Activated CD8-positive, alpha-beta T cell treated with anti-CD3 and anti-CD28 coated beads for 36 hours (primary cell): ENCODE measurements at regions not wholly inside any gene's neighbourhood (a gene's known extent, or its start where the extent isn't known, plus 50 kb on each side); places are given as distances from the start of the nearest gene placed in this dataset.

ENCODE experiments used
- ATAC-seq: fragments of 200-7000 bp; cut with Tn5 transposase; one replicate; pipeline ENCODE4 v1.10.0; 2021; ENCODE audit warnings: mild to moderate bottlenecking, moderate library complexity
- CTCF ChIA-PET: fragments of 350-600 bp; sonication (Branson Sonifier 250); formaldehyde crosslinking; loops from one replicate; lab custom pipeline; 2021; ENCODE audit warnings: antibody characterized with exemption; lab: Charles Lee
- POLR2A ChIA-PET: fragments of 350-600 bp; sonication (Branson Sonifier 250); formaldehyde crosslinking; loops from one replicate; lab custom pipeline; 2021; ENCODE audit warnings: antibody characterized with exemption; lab: Charles Lee
- DNase-seq: peaks from one replicate; pipeline ENCODE4 v3.0.0-alpha.2; 2020
- H3K27ac Mint-ChIP-seq: one replicate; pipeline ENCODE4 v1.8.0; 2021; ENCODE audit warnings: mild to moderate bottlenecking, mixed read lengths
- H3K27me3 Mint-ChIP-seq: one replicate; pipeline ENCODE4 v1.8.0; 2021; ENCODE audit warnings: mixed read lengths
- H3K36me3 Mint-ChIP-seq: one replicate; pipeline ENCODE4 v1.8.0; 2021; ENCODE audit warnings: low read depth, mixed read lengths
- H3K4me1 Mint-ChIP-seq: one replicate; pipeline ENCODE4 v1.8.0; 2021; ENCODE audit warnings: low read depth, mixed read lengths
- H3K4me3 Mint-ChIP-seq: one replicate; pipeline ENCODE4 v1.8.0; 2021; ENCODE audit warnings: mild to moderate bottlenecking, moderate library complexity, mixed read lengths
- H3K9me3 Mint-ChIP-seq: one replicate; pipeline ENCODE4 v1.8.0; 2021; ENCODE audit warnings: mixed read lengths
- intact Hi-C: fragments of 100-400 bp; cut with micrococcal nuclease; formaldehyde crosslinking; loops from one replicate; pipeline ENCODE4 v1.10.0; 2022
- TF ChIP-seq, protein P1 (sequence below): fragments of 200-600 bp; IDR thresholded peaks from one replicate; pipeline ENCODE4 v1.8.0; 2022; ENCODE audit warnings: antibody characterized with exemption, mild to moderate bottlenecking

DNA sequence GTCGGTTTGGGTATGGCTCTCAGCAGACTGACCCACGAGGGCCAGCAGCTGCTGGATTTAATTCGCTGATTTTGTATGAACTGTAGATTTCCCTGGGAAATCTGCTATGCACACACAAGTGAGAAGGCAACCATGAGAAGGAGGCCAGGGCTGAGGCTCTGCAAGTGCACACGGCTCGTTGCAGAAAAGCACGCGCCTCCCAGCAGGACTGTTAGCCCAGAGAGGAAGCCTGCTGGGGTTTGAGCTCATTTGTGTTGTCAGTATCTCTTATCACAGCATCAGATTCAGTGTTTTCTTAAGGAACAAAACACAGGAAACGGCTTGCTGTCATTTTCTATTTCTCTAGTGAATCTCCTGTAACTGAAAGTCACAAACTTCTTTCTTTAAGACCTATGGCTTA lies 296.2 kb upstream of the FAT1 start:
- Mint-ChIP-seq H3K4me1 (no peaks in the 10 kb centered on the region), H3K27ac (no peak overlapping the region), H3K36me3 (no peaks in the 10 kb centered on the region), H3K9me3 (peaks cover 5% of the 10 kb centered on the region), H3K27me3 (no peaks in the 10 kb centered on the region), H3K4me3 (no peak overlapping the region)
- TF ChIP-seq, protein P1, sequence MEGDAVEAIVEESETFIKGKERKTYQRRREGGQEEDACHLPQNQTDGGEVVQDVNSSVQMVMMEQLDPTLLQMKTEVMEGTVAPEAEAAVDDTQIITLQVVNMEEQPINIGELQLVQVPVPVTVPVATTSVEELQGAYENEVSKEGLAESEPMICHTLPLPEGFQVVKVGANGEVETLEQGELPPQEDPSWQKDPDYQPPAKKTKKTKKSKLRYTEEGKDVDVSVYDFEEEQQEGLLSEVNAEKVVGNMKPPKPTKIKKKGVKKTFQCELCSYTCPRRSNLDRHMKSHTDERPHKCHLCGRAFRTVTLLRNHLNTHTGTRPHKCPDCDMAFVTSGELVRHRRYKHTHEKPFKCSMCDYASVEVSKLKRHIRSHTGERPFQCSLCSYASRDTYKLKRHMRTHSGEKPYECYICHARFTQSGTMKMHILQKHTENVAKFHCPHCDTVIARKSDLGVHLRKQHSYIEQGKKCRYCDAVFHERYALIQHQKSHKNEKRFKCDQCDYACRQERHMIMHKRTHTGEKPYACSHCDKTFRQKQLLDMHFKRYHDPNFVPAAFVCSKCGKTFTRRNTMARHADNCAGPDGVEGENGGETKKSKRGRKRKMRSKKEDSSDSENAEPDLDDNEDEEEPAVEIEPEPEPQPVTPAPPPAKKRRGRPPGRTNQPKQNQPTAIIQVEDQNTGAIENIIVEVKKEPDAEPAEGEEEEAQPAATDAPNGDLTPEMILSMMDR: no peak
- intact Hi-C loops: no loop called here
- ChIA-PET CTCF (no interaction called here), POLR2A (no interaction called here)
- ATAC-seq: no peak
- no peak for DNase-seq

DNA sequence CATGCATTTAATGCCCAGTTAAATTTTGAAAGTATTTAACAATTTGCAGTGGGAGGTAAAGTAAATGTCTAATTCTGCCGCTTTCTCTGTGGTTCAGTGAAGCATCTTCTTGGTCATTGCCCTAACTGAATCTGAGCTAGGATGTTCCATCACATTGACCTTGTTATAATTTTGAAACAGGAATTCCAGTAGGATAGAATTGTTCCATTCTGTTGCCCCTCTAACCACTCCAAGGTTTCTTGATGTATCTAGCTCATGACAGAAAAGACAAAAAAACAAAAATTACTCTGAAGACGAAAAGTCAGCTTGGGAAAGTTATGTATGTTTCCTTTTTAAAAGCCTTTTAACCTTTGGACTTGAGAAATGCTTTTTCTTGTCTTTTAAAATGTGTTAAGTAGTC lies 297.0 kb upstream of the FAT1 start:
- Mint-ChIP-seq H3K9me3 (peaks cover 5% of the 10 kb centered on the region), H3K4me3 (no peak overlapping the region), H3K27me3 (no peaks in the 10 kb centered on the region), H3K4me1 (no peaks in the 10 kb centered on the region), H3K36me3 (no peaks in the 10 kb centered on the region), H3K27ac (no peak overlapping the region)
- ATAC-seq: no peak
- intact Hi-C loops: no loop called here
- DNase-seq: no peak
- CTCF ChIA-PET: no interaction called here
- POLR2A ChIA-PET: no interaction called here
- TF ChIP-seq, protein P1: no peak

DNA sequence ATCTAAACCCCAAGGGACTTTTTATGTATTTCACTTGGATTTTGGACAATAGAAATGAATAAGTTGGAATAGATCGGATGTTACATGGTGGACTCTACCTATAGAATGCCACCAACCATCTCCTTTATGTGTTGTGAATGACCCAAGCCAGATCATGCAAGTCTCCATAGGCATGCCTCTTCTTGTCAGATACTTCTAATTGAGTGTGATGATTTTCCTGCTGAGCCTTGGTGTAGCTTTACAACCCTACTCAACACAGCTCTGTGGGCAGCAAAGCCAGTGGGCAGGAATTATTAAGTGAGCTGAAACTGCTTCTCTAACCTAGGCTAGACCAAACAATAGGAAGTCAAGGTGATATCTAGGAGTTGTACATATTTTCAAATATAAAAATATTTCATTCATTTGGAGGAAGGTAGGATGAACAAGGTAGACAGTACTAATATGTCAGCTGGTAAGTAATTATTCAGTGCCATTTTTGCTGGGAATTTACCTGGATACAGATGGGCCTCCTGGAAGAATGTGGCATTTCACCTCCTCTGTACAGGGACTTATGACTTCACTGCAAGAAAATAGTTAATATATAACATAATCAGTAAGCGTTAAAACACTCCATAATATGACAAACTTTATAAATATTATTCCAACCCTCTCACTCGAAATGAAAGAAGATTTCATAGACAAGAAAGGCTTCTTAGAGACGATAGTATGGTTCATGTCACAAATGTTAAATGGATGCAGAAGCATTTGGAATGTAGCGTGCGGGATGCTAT lies 298.0 kb upstream of the FAT1 start:
- Mint-ChIP-seq H3K36me3 (no peaks in the 10 kb centered on the region), H3K27ac (no peak overlapping the region), H3K4me1 (no peaks in the 10 kb centered on the region), H3K9me3 (peaks cover 7% of the 10 kb centered on the region), H3K27me3 (no peaks in the 10 kb centered on the region), H3K4me3 (no peak overlapping the region)
- no peak for DNase-seq
- POLR2A ChIA-PET: no interaction called here
- ATAC-seq: no peak
- intact Hi-C loops: no loop called here
- CTCF ChIA-PET: no interaction called here
- TF ChIP-seq, protein P1: no peak

DNA sequence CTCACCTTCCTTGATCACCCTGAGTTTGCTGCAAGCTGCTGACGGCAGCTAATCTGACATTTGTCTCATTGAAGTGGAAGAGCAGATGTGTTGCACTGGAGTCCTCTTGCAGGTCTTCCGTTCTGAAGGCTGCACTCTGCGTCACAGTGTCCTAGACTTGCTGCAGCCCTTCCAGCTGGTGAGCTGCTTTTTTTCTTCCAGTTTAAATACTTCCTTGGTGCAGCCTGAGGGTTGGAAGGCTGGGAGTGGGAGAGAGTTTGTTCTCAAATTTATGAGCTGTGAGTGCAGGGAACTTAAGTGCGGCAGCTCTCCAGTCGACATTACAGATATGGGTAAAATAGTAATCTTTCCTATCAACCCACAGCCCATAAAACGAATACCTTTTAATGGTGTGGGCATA lies 303.6 kb upstream of the FAT1 start:
- no peak overlapping the region for H3K4me3 Mint-ChIP-seq
- intact Hi-C loops: no loop called here

DNA sequence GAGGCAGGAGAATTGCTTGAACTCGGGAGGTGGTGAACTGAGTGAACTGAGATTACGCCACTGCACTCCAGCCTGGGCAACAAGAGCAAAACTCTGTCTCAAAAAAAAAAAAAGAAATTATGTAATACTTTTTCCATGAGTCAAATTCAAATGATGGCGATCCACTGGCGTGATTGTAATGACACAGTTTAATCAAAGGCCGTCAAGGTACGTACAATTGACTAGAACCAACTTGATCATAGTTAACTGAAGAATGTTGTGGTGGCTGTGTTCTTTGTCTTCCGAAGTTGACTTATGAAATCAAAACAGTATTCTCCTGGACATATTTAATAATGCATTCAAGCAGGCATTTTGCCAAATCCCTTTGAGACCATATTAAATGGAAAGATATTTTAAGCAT lies 318.6 kb upstream of the FAT1 start:
- ChIA-PET CTCF (no interaction called here), POLR2A (no interaction called here)
- H3K27me3 Mint-ChIP-seq: no peaks in the 10 kb centered on the region
- no peak for ATAC-seq
- no peaks in the 10 kb centered on the region for H3K36me3 Mint-ChIP-seq
- intact Hi-C loops: no loop called here
- DNase-seq: no peak
- TF ChIP-seq, protein P1: no peak
- H3K9me3 Mint-ChIP-seq: peaks cover 10% of the 10 kb centered on the region
- H3K27ac Mint-ChIP-seq: no peak overlapping the region
- H3K4me1 Mint-ChIP-seq: no peaks in the 10 kb centered on the region
- H3K4me3 Mint-ChIP-seq: no peak overlapping the region

More for the DNA sequence above, 303.6 kb upstream of the FAT1 start:
- Mint-ChIP-seq H3K4me1 (no peaks in the 10 kb centered on the region), H3K27me3 (no peaks in the 10 kb centered on the region), H3K9me3 (peaks cover 8% of the 10 kb centered on the region), H3K27ac (no peak overlapping the region), H3K36me3 (no peaks in the 10 kb centered on the region)
- ATAC-seq (no peak), DNase-seq (no peak)
- ChIA-PET POLR2A (no interaction called here), CTCF (no interaction called here)
- TF ChIP-seq, protein P1: no peak
